GM06990 (cell line): ENCODE measurements at regions not wholly inside any gene's neighbourhood (a gene's known extent, or its start where the extent isn't known, plus 50 kb on each side); places are given as distances from the start of the nearest gene placed in this dataset.

ENCODE experiments used
- DNase-seq: peaks from one replicate; pipeline ENCODE4 v3.0.0-alpha.2; 2011; ENCODE audit not compliant: insufficient read length; ENCODE audit errors: extremely low read depth
- H3K27me3 ChIP-seq: replicated peaks from 2 replicates; pipeline ENCODE4 v1.6.0; 2011; ENCODE audit warnings: low read length; ENCODE audit not compliant: control insufficient read depth, insufficient read depth
- H3K36me3 ChIP-seq: 2 replicates; pipeline ENCODE4 v1.5.1; 2011; ENCODE audit warnings: low read length; ENCODE audit not compliant: control insufficient read depth, insufficient read depth
- H3K4me3 ChIP-seq: replicated peaks from 2 replicates; pipeline ENCODE4 v1.5.1; 2011; ENCODE audit warnings: low read depth, mild to moderate bottlenecking, control low read depth, low read length
- CTCF ChIP-seq: IDR thresholded peaks from 2 replicates; pipeline ENCODE4 v1.5.1; 2011; ENCODE audit warnings: low read length, control low read depth, mild to moderate bottlenecking, inconsistent platforms; ENCODE audit not compliant: insufficient read depth, poor library complexity, severe bottlenecking

DNA sequence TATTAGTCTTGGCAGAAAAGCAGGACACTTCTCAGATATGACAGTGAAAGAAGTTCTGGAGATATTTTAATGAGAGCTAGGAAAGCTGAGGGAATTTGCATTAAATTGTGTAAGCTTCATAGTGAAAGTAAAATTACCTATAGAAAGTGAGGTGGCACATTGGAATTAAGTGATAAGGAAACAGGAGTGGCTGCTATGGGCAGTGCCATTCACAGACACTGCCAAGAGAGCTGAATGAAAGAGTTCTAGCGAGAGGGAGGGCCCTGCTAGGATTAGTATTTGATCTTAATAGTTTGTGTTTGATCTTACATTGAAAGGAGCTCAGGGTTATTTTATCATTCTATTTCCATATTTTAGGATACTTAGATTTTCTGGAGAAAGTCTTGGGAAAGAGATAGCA is 351.9 kb downstream of the DDX10 start:
- Histone ChIP-seq H3K4me3 (no peak overlapping the region), H3K27me3 (no peaks in the 10 kb centered on the region; the same call in 1 of the 2 replicates), H3K36me3 (no peaks in the 10 kb centered on the region)
- no peak for DNase-seq
- TF ChIP-seq CTCF, result no peak

DNA sequence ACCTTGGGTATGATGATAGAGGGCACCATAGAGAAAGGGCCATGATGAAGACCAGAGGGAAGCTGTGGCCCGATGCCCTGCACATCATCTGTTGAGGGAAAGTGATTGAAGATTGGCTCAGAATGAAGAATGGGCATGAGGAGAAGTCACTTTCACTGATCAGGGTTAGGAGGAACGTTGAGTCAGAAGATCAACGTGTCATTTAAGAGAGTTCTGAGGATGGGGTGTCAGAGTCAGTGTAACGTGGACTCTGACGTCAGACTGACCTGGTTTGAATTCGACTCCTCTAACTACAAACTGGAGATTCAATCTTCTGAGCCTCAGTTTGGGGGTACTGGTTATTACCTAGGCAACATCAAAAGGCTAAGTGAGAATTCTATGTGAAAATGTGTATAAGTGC is 352.6 kb downstream of the DDX10 start:
- H3K4me3 ChIP-seq, result no peak overlapping the region
- no peak for DNase-seq
- H3K36me3 ChIP-seq, result no peaks in the 10 kb centered on the region
- H3K27me3 ChIP-seq, result no peaks in the 10 kb centered on the region; the same call in 1 of the 2 replicates
- TF ChIP-seq CTCF, result no peak

DNA sequence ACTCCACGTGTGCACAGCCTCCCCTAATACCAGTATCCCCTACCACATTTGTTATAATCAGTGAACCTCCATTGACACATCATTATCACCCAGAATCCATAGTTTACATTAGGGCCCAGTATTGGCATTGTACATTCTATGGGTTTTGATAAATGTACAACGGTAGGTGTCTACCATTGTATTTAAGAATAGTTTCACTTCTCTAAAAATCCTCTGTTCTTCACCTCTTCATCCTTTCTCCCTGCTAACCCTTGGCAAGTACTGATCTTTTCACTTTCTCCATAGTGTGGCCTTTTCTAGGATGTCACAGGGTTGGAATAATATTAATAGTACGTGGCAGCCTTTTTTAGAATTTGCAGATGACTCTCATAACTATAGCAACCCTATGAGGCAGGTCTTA is 353.8 kb downstream of the DDX10 start:
- TF ChIP-seq CTCF, result no peak
- Histone ChIP-seq H3K36me3 (no peaks in the 10 kb centered on the region), H3K4me3 (no peak overlapping the region), H3K27me3 (no peaks in the 10 kb centered on the region; the same call in 1 of the 2 replicates)
- DNase-seq, result no peak

DNA sequence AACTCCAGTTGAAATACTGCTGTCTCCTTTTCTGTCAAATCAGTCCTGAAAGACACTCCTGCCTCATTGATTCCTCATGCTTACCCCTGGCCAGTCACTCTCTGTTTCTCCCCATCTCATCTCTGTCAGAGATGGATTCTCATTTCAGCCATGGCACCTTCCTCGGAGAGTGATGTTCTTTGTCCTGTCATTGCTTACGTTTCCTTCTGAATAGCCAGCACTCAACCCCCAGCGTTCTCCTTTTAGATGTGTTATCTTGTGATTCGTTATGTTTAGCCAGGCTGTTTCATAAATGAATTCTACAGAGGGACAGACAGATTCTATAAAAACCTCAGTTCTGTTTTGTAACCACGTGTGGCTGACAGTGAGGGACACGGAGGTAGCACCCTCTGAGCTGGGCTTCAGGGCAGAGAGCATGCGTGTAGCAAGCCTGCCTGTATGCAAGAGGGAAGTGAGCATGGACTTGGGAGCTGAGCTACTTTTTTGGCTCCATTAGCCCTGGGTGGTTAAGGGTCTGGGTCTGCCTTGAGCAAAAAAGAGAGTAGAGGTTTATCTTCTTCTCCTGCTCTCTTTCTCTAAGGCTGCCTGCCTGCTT is 354.6 kb downstream of the DDX10 start:
- TF ChIP-seq CTCF, result no peak
- no peak overlapping the region for H3K4me3 ChIP-seq
- H3K36me3 ChIP-seq, result no peaks in the 10 kb centered on the region
- no peak for DNase-seq
- no peaks in the 10 kb centered on the region; the same call in 1 of the 2 replicates for H3K27me3 ChIP-seq

DNA sequence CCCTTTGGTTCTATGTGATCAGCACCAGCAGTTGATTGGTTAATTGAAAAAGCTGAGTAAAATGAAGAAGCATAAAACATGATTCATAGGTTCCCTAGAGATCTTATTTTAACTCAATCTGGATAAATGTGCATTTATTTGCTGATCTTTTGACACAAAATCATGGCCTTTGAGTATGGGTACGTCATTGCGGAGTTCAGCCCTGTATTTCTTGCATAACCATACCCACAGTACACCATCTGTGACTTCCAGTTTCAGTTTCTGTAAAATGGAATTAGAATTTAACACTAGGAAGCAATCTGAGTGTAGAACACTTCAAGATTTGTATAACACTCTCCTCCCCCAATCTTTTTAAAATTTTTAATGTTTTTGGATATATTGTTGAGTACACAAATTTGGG is 358.2 kb downstream of the DDX10 start:
- Histone ChIP-seq H3K27me3 (no peaks in the 10 kb centered on the region; the same call in 1 of the 2 replicates), H3K4me3 (no peak overlapping the region), H3K36me3 (no peaks in the 10 kb centered on the region)
- no peak for TF ChIP-seq CTCF
- DNase-seq, result no peak
